GM12865 (cell line): ENCODE measurements at regions not wholly inside any gene's neighbourhood (a gene's known extent, or its start where the extent isn't known, plus 50 kb on each side); places are given as distances from the start of the nearest gene placed in this dataset.
"Not testable (repeated sequence)": the region's sequence is repeated elsewhere in the genome, so short reads cannot be mapped to it uniquely, and the experiment has no call there.

Experiments
- DNase-seq: peaks from one replicate; pipeline ENCODE4 v3.0.0; 2010; ENCODE audit warnings: low read depth
- H3K4me3 ChIP-seq: 2 replicates; pipeline ENCODE4 v1.5.1; 2011; ENCODE audit warnings: mild to moderate bottlenecking, low read depth, low read length, control low read depth
- TF ChIP-seq, protein P1 (sequence below): IDR thresholded peaks from 2 replicates; pipeline ENCODE4 v1.5.1; 2011; ENCODE audit warnings: low read length, control low read depth, low read depth, inconsistent platforms; ENCODE audit not compliant: insufficient read depth; ENCODE audit errors: missing control alignments

DNA sequence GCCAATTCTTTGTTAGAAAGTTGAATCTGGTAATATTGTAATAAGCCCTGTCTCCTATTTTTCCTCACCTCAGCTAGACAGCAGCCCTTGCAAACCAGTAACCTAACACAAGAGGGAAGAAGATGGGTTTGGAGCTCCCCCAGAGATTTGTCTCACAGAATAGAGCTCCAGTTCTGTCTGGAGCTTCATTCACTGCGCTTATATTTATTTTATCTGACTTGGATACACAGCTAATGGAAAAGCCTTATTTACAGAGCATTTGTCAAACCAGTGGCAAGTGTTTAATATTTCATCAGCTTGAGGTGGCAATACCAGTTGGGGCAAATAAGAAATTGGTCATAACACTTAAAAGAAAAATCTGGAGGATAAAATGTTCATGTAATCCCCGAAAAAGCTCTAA, 1094.0 kb downstream of the FSCB start:
- DNase-seq = no peak
- H3K4me3 ChIP-seq = no peak overlapping the region
- TF ChIP-seq, protein P1, sequence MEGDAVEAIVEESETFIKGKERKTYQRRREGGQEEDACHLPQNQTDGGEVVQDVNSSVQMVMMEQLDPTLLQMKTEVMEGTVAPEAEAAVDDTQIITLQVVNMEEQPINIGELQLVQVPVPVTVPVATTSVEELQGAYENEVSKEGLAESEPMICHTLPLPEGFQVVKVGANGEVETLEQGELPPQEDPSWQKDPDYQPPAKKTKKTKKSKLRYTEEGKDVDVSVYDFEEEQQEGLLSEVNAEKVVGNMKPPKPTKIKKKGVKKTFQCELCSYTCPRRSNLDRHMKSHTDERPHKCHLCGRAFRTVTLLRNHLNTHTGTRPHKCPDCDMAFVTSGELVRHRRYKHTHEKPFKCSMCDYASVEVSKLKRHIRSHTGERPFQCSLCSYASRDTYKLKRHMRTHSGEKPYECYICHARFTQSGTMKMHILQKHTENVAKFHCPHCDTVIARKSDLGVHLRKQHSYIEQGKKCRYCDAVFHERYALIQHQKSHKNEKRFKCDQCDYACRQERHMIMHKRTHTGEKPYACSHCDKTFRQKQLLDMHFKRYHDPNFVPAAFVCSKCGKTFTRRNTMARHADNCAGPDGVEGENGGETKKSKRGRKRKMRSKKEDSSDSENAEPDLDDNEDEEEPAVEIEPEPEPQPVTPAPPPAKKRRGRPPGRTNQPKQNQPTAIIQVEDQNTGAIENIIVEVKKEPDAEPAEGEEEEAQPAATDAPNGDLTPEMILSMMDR = no peak

- H3K4me3 ChIP-seq = no peak overlapping the region
- no peak for DNase-seq
- TF ChIP-seq, protein P1 = no peak
These were observed 1095.2 kb downstream of the FSCB start for GRCh38 chr14:43411841-43412240.

DNA sequence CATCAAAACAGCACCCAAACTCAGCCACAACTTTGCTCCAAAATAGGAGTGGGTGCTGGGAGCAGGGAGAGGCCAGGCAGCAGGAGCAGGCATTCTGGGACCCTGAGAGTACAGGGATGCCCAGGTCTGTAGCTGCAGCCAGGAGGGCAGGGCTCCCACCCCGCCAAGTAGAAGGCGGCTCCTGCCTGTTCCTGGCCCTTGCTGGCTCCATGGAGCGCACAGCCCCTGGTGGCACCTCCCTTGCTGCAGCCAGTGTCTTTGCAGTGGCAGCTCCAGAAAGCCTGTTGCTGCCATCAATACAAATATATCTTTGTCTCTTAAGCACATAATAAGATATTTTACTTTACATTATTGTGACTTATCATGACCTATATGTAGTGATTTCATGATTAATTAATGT, 1096.5 kb downstream of the FSCB start:
- TF ChIP-seq, protein P1 = no peak
- H3K4me3 ChIP-seq = no peak overlapping the region
- DNase-seq = no peak

DNA sequence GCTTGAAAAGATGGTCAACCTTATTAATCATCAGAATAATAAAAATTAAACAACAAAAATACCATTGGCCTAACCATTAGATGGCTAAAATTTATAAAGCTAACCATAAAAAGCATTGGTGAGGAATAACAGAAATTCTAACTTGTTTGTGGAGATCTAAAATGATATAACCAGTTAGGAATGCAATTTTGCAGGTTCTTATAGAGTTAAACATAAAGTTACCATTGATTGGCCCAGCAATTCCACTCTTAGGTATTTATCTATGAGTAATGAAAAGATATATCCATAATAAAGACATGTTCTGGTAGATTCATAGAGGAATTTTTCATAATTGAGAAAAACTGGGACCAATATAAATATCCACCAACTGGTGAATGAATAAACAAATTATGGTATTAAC, 1098.6 kb downstream of the FSCB start:
- no peak for DNase-seq
- TF ChIP-seq, protein P1 = no peak
- no peak overlapping the region for H3K4me3 ChIP-seq

DNA sequence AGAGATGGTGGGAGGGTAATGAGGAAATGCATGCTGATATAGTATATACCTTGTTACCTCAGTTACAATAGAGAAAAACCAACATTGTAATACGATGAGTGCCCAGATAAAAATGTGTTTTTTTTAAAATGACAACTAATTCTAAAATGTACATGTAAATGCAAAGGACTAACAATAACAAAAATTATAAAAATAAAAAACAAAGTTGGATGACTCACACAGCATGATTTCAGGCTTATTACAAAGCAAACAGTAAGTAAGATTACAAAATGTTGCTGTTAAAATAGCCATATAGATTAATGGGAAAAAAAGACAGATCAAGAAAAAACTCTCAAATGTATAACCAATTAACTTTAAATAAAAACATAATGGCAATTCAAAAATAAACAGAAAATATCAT, 1099.4 kb downstream of the FSCB start:
- TF ChIP-seq, protein P1 = no peak
- no peak for DNase-seq
- no peak overlapping the region for H3K4me3 ChIP-seq

- no peak for DNase-seq
- H3K4me3 ChIP-seq = no peak overlapping the region
- TF ChIP-seq, protein P1 = no peak
These were observed 1100.2 kb downstream of the FSCB start for GRCh38 chr14:43406931-43407330.

DNA sequence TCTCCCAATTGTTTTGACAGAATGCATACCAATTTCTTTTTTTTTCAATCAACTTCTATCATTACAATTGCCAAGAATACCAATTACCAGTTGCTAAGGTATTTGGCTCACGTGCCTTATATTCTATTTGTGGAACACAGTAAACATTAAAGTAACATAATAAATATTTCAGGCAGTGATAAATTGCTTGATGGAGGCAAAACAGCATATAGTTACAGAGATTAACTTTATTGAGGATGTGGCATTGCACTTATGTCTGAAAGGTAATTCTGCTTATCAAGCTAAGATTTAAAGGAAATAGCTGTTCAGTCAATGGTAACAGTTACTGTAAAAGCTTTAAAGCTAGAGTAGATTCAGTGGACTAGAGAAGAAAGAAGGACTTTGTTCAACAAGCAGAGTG, 1107.8 kb downstream of the FSCB start:
- no peak for DNase-seq
- H3K4me3 ChIP-seq = no peak overlapping the region
- TF ChIP-seq, protein P1 = no peak

- not testable (repeated sequence) for H3K4me3 ChIP-seq, DNase-seq
These were observed 1136.6 kb downstream of the FSCB start for GRCh38 chr14:43370565-43370896.
